Activated naive CD4-positive, alpha-beta T cell treated with anti-CD3 and anti-CD28 coated beads for 36 hours (primary cell): ENCODE measurements at regions not wholly inside any gene's neighbourhood (a gene's known extent, or its start where the extent isn't known, plus 50 kb on each side); places are given as distances from the start of the nearest gene placed in this dataset.
A peak's percentile ranks its signal among the peaks of the same experiment; 100 is the strongest.

Experiments
- CTCF ChIA-PET: fragments of 350-600 bp; sonication (Branson Sonifier 250); formaldehyde crosslinking; loops from one replicate; lab custom pipeline; 2021; ENCODE audit warnings: antibody characterized with exemption; lab: Charles Lee
- DNase-seq: peaks from one replicate; pipeline ENCODE4 v3.0.0-alpha.2; 2020
- H3K27ac Mint-ChIP-seq: one replicate; pipeline ENCODE4 v1.8.0; 2021; ENCODE audit warnings: mild to moderate bottlenecking, mixed read lengths
- H3K27me3 Mint-ChIP-seq: one replicate; pipeline ENCODE4 v1.8.0; 2021; ENCODE audit warnings: low read depth, mixed read lengths
- H3K36me3 Mint-ChIP-seq: one replicate; pipeline ENCODE4 v1.8.0; 2021; ENCODE audit warnings: low read depth, mixed read lengths
- H3K4me1 Mint-ChIP-seq: one replicate; pipeline ENCODE4 v1.8.0; 2021; ENCODE audit warnings: low read depth, mixed read lengths
- H3K4me3 Mint-ChIP-seq: one replicate; pipeline ENCODE4 v1.8.0; 2021; ENCODE audit warnings: mild to moderate bottlenecking, moderate library complexity, mixed read lengths
- H3K9me3 Mint-ChIP-seq: one replicate; pipeline ENCODE4 v1.8.0; 2021; ENCODE audit warnings: mixed read lengths
- intact Hi-C: fragments of 100-400 bp; cut with micrococcal nuclease; formaldehyde crosslinking; loops from one replicate; pipeline ENCODE4 v1.15.1; 2023

DNA sequence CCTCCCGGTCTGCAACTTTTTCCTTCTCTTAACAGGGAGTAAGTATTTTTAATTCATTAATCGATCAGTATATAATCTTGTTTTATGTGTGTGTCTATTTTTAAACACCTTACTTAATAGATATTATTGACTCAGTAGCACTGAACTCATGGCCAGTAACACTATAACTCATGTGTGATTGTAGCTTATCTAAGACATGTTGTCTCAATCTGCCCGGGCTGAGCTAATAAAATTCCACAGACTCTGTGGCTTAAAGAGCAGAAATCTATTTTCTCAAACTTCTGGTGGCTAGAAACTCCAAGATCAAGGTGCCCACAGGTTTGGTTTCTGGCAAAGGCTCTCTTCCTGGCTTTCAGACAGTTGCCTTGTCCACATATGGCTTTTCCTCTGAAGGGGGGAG, 68.8 kb upstream of the TNFAIP3 start:
- H3K27me3 Mint-ChIP-seq = no peaks in the 10 kb centered on the region
- no peaks in the 10 kb centered on the region for H3K36me3 Mint-ChIP-seq
- H3K27ac Mint-ChIP-seq = no peak overlapping the region
- intact Hi-C loops = loop anchor here (5.0 kb wide), 1 partner anchor 136 kb away; no protein-coding TSS in a partner anchor
- H3K4me3 Mint-ChIP-seq = no peak overlapping the region
- peaks cover 64% of the 10 kb centered on the region for H3K4me1 Mint-ChIP-seq
- no peak for DNase-seq
- CTCF ChIA-PET = interaction anchor here (0.6 to 4.4 kb wide), 20 partner anchors 7 to 970 kb away, joined by 3 to 62 read pairs (median 10); partner anchors contain the start of gene TNFAIP3
- H3K9me3 Mint-ChIP-seq = no peaks in the 10 kb centered on the region

DNA sequence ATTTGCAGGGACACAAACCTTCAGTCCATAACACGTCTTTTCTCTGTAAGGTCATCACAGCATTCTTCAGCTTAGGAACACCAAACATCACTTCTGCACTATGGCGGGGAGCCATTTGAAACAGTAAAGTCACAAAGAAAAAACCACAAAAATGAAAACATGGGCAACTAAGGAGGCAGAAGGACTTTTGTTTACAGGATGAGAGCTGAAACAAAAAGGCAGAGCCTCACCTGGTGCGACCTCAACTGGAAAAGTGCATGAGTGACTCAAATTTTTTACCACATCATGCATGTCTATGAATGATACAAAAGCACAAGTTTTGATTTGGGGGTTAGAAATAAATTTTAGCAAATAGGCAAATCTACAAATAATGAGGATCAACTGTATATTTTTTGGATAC, 68.2 kb upstream of the TNFAIP3 start:
- intact Hi-C loops = loop anchor here (5.0 kb wide), 1 partner anchor 137 kb away; no protein-coding TSS in a partner anchor
- CTCF ChIA-PET = interaction anchor here (0.6 to 4.4 kb wide), 27 partner anchors 8 to 970 kb away, joined by 3 to 62 read pairs (median 6); partner anchors contain the start of gene TNFAIP3
- peak; percentile 72 for DNase-seq
- Mint-ChIP-seq H3K27ac (peak overlapping the region; percentile 71), H3K9me3 (no peaks in the 10 kb centered on the region), H3K4me3 (no peak overlapping the region), H3K36me3 (no peaks in the 10 kb centered on the region), H3K27me3 (no peaks in the 10 kb centered on the region), H3K4me1 (peaks cover 61% of the 10 kb centered on the region)

DNA sequence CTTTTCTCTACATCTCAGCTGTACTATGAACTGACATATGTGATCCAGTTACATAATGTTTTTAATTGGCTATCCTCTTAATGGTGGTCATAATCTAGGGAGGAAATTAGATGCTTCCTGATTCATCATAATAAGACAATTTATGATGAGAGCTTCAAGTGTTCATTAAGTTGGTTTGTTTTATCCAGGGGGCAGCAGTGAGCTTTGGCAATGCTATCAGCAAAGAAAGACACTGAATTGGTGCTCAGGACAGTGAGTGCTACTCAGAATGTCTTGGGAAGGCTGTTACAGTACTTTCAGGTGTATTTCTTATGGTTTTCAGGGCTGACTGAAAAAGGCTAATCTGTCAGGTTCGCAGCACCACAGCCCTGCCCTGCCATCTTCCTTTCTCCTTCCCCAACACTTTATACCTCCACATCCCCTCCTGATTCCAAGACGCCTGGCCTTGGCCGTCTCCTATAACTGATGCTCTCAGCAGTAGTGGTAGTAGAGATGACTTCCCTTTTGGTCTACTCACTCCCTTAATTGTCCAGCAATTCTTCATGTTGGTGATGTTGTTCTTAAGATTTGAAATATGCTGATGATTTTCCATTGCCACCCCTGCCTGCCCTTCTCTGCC, 67.0 kb upstream of the TNFAIP3 start:
- no peak overlapping the region for H3K4me3 Mint-ChIP-seq

DNA sequence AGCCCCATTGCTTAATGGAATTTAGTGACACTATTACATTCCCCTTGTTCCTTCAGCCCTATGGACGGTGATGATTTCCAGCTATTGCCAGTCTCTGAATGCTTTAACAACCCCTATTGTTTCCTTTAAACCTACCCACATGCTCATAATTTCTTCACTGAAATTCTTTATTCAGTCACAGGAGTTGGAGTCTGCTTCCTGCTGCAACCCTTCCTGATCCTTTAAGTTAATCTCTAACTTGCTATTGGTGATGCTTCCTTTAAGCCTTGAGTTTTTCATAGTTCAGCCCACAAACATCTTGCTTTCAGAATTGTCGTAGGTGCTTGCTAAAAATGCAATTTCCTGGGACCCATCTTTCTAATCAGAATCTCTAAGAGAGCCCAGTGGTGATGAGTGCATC, 66.3 kb upstream of the TNFAIP3 start:
- Mint-ChIP-seq H3K27me3 (no peaks in the 10 kb centered on the region), H3K36me3 (no peaks in the 10 kb centered on the region), H3K9me3 (no peaks in the 10 kb centered on the region), H3K4me1 (peaks cover 62% of the 10 kb centered on the region), H3K4me3 (no peak overlapping the region), H3K27ac (peak overlapping the region; percentile 73)
- intact Hi-C loops = loop anchor here (1.0 to 2.0 kb wide), 11 partner anchors 11 to 309 kb away; partner anchors contain the start of gene TNFAIP3
- DNase-seq = no peak
- CTCF ChIA-PET = interaction anchor here (1.2 to 4.4 kb wide), 10 partner anchors 10 to 206 kb away, joined by 3 to 62 read pairs (median 11); partner anchors contain the start of gene TNFAIP3

More for the DNA sequence above, 67.0 kb upstream of the TNFAIP3 start:
- H3K9me3 Mint-ChIP-seq = no peaks in the 10 kb centered on the region
- no peaks in the 10 kb centered on the region for H3K36me3 Mint-ChIP-seq
- H3K27me3 Mint-ChIP-seq = no peaks in the 10 kb centered on the region
- peak; percentile 86 for DNase-seq
- intact Hi-C loops = loop anchor here (1.0 to 5.0 kb wide), 12 partner anchors 11 to 309 kb away; partner anchors contain the start of gene TNFAIP3
- H3K4me1 Mint-ChIP-seq = peaks cover 60% of the 10 kb centered on the region
- CTCF ChIA-PET = interaction anchor here (0.6 to 4.4 kb wide), 31 partner anchors 9 to 207 kb away, joined by 3 to 62 read pairs (median 5); partner anchors contain the start of gene TNFAIP3
- peak overlapping the region; percentile 73 for H3K27ac Mint-ChIP-seq

DNA sequence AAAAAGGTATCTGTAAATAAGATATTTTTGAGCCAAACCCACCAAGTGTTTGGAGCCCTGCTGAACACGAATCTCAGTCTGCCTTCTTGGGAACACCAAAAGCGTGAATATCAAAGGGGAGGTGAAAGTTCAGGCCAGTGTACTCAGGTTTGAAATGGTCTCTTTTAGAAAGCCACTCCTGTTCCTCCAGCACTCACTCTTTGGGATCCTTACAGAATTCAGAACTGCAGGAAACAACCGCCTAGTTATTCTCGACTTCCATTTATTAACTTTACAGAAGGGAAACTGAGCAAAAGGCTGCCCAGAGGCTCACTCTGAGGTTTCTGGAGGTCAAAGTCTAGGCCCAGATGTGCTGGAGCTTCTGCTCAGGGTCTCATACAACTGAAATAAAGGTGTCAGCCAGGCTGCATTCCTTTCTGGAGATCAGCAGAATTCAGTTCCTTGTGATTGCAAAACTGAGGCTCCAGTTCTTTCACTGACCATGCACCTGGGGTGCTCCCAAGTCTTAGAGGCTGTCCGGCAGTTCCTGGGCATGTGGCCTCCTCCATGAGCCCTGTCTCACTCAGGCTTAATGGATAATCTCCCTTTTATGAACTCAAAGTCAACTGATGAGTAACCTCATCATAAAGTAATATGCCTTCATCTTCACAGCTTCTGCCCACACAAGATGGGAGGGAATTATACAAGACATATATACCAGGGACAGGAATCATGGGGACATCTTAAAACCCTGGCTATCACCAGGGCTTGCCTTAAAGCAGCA, 65.5 kb upstream of the TNFAIP3 start:
- CTCF ChIA-PET = interaction anchor here (1.3 to 4.4 kb wide), 5 partner anchors 9 to 139 kb away, joined by 5 to 62 read pairs (median 21); partner anchors contain the start of gene TNFAIP3
- Mint-ChIP-seq H3K4me1 (peaks cover 61% of the 10 kb centered on the region), H3K27me3 (no peaks in the 10 kb centered on the region), H3K27ac (no peak overlapping the region), H3K4me3 (no peak overlapping the region), H3K36me3 (no peaks in the 10 kb centered on the region), H3K9me3 (no peaks in the 10 kb centered on the region)
- no peak for DNase-seq
- intact Hi-C loops = loop anchor here (2.0 kb wide), 1 partner anchor 103 kb away; no protein-coding TSS in a partner anchor

DNA sequence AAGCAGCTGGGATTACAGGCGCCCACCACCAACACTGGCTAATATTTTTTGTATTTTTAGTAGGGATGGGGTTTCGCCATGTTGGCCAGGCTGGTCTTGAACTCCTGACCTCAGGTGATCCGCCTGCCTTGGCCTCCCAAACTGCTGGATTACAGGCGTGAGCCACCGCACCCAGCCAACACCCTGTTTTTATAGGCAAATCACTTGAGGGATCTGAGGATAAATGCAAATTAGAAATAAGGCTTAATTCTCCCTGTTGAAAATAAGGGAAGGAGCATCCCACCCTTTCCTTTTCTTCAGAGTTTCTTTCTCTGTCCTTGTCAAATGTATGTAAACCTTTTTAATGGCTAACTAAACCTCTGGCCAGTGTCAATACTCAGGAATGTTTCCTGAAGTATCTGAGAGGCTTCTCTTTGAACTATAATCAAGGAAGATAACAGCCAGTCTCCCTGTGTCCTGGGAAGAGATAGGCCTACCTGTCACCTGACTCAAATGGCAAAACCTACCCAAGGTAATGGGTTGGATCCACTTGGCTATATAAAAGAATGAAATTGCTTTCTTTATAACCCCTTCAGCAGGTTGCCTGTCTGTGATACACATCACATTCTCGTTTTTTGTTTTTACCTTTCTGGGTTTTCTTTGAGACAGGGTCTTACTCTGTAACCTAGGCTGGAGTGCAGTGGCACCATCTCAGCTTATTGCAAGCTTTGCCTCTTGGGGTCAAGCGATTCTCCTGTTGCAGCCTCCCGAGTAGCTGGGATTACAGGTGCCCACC, 64.5 kb upstream of the TNFAIP3 start:
- CTCF ChIA-PET = interaction anchor here (0.9 to 2.2 kb wide), 5 partner anchors 8 to 205 kb away, joined by 3 to 11 read pairs (median 3); no protein-coding TSS in a partner anchor
- Mint-ChIP-seq H3K4me3 (no peak overlapping the region), H3K36me3 (no peaks in the 10 kb centered on the region), H3K27me3 (no peaks in the 10 kb centered on the region), H3K4me1 (peaks cover 67% of the 10 kb centered on the region), H3K9me3 (peaks cover 3% of the 10 kb centered on the region), H3K27ac (no peak overlapping the region)
- intact Hi-C loops = no loop called here
- no peak for DNase-seq

DNA sequence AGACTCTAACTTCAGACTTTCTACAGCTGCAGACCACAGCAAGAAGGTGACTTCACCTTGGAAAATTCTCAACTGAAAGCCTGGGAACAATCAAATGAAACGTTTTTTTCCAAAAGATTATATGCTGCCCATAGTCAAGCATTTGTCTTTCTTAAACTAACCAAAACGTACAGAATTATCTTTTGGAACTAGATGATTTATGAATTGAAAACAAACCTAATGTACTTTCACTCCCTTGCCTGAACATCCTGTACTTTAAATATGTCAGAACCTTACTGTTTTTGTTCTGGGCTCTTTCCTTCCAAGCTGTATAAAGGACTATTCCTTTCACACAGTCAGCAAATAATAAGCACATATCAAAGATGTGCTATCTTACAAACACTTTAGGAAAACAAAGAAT, 62.4 kb upstream of the TNFAIP3 start:
- CTCF ChIA-PET = interaction anchor here (0.6 to 1.6 kb wide), 6 partner anchors 12 to 201 kb away, joined by 3 to 7 read pairs (median 3); partner anchors contain the start of gene TNFAIP3
- peak overlapping the region; percentile 37 for H3K27ac Mint-ChIP-seq
- peaks cover 71% of the 10 kb centered on the region for H3K4me1 Mint-ChIP-seq
- no peak overlapping the region for H3K4me3 Mint-ChIP-seq
- H3K27me3 Mint-ChIP-seq = no peaks in the 10 kb centered on the region
- H3K36me3 Mint-ChIP-seq = no peaks in the 10 kb centered on the region
- intact Hi-C loops = no loop called here
- H3K9me3 Mint-ChIP-seq = peaks cover 3% of the 10 kb centered on the region
- no peak for DNase-seq

DNA sequence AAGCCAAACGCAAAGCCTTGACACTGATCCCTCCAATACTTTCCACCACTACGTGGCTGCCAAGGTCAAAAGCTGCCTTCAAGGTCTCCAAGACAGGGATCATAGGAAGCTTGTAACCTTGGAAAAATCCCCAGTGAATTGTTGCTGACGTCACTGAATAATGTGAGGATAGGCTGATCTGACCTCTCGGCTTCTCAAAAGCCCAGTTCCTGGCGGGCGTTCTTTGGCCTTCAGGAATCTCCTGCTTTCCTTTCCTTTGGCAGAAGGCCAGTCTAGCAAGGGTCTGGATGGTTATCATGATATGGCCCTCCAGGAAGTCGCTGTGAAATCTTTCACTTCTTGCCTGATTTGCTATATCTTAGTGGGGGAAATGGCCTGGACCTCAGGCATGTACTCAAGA, 61.4 kb upstream of the TNFAIP3 start:
- H3K27me3 Mint-ChIP-seq = no peaks in the 10 kb centered on the region
- no peaks in the 10 kb centered on the region for H3K36me3 Mint-ChIP-seq
- DNase-seq = no peak
- CTCF ChIA-PET = interaction anchor here (1.6 kb wide), 1 partner anchor 62 kb away, joined by 5 read pairs; the partner anchor contains the start of gene TNFAIP3
- no peak overlapping the region for H3K4me3 Mint-ChIP-seq
- intact Hi-C loops = no loop called here
- H3K27ac Mint-ChIP-seq = no peak overlapping the region
- H3K9me3 Mint-ChIP-seq = peaks cover 3% of the 10 kb centered on the region
- H3K4me1 Mint-ChIP-seq = peaks cover 69% of the 10 kb centered on the region

DNA sequence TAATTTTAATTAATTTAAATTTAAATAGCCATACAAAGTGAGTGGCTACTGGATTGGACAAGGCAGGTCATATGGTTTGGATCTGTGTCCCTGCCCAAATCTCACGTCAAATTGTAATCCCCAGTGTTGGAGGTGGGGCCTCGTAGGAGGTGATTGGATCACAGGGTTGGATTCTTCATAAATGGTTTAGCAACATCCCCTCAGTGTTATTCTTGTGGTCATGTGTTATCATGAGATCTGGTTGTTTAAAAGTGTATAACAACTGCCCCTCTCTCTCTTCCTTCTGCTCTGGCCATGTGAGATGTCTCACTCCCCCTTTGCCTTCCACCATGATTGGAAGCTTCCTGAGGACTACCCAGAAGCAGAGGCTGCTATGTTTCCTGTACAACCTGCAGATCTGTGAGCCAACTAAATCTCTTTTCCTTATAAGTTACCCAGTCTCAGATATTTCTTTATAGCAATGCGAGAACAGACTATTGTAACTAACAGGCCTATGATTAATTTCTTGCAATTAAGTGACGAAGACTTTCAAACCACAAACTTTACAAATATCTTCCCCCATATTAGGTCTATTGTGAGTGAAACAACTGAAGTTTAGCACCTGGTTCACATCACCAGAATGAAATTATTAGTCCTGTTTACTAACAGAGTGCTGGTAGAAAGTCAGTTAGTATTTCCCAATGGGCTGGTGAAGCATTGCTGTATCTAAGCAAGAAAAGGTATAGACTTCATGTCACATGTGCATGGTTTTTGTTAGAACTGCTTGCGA, 60.0 kb upstream of the TNFAIP3 start:
- CTCF ChIA-PET = interaction anchor here (1.2 kb wide), 1 partner anchor 55 kb away, joined by 3 read pairs; no protein-coding TSS in a partner anchor
- H3K27ac Mint-ChIP-seq = no peak overlapping the region
- intact Hi-C loops = no loop called here
- peaks cover 70% of the 10 kb centered on the region for H3K4me1 Mint-ChIP-seq
- H3K36me3 Mint-ChIP-seq = no peaks in the 10 kb centered on the region
- no peak for DNase-seq
- H3K9me3 Mint-ChIP-seq = peaks cover 3% of the 10 kb centered on the region
- H3K27me3 Mint-ChIP-seq = no peaks in the 10 kb centered on the region
- H3K4me3 Mint-ChIP-seq = no peak overlapping the region

DNA sequence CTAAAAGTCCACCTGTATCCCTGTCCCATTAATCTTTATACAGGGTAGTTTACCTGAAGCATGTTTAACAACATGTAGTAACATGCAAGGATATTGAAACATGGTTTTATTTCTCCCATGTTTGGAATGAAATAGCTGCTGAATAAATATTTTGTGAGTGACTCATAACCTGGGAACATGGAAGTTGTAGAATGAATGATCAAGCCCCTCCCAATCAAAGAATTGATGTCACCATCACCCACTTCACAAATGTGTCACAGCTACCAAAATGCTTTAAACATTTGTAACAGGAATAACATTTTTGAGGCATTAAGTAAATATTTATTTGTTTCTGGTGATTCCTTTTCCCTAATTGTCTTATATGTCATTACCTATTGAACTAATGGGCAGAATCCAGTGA, 58.9 kb upstream of the TNFAIP3 start:
- H3K27ac Mint-ChIP-seq = peak overlapping the region; percentile 19
- H3K36me3 Mint-ChIP-seq = no peaks in the 10 kb centered on the region
- peaks cover 3% of the 10 kb centered on the region for H3K9me3 Mint-ChIP-seq
- H3K4me1 Mint-ChIP-seq = peaks cover 77% of the 10 kb centered on the region
- intact Hi-C loops = no loop called here
- CTCF ChIA-PET = interaction anchor here (0.7 to 4.6 kb wide), 5 partner anchors 9 to 100 kb away, joined by 3 to 31 read pairs (median 3); partner anchors contain the start of gene TNFAIP3
- no peaks in the 10 kb centered on the region for H3K27me3 Mint-ChIP-seq
- peak; percentile 25 for DNase-seq
- no peak overlapping the region for H3K4me3 Mint-ChIP-seq

DNA sequence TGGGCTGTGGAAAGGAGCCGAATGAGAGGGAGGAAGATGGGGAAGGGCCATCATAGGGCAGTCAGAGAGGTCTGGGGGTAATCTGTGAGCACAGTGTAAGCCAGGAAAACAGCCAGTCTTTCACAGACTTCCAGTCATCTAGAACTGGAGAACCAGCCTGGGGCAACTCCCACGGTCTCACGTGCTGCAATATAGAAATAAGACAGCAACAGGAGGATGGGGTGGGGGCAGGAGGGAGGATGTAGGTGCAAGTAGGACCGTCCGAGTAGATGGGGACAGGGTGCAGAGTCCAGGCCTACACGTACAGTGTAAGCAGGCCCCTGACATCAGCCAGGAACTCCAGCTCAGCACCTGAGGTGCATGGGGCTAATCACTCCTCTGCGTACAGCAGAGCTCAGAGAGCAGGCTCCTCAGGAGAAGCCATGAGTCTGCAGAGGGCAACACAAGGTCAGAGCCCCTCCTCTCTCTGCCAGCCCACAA, 58.2 kb upstream of the TNFAIP3 start:
- peak overlapping the region; percentile 33 for H3K27ac Mint-ChIP-seq

More for the DNA sequence above, 58.2 kb upstream of the TNFAIP3 start:
- Mint-ChIP-seq H3K9me3 (peaks cover 3% of the 10 kb centered on the region), H3K4me3 (no peak overlapping the region), H3K27me3 (no peaks in the 10 kb centered on the region), H3K4me1 (peaks cover 83% of the 10 kb centered on the region), H3K36me3 (no peaks in the 10 kb centered on the region)
- intact Hi-C loops = no loop called here
- DNase-seq = no peak
- CTCF ChIA-PET = interaction anchor here (0.8 to 4.6 kb wide), 6 partner anchors 10 to 100 kb away, joined by 3 to 31 read pairs (median 4); partner anchors contain the start of gene TNFAIP3
